SK-N-SH (cell line): ENCODE measurements at regions not wholly inside any gene's neighbourhood (a gene's known extent, or its start where the extent isn't known, plus 50 kb on each side); places are given as distances from the start of the nearest gene placed in this dataset.

Experiments used
- CTCF ChIA-PET: fragments of 300-600, 350-600 bp; formaldehyde crosslinking; extraction: SDS; loops from one replicate; lab custom pipeline; 2021; lab: Yijun Ruan, JAX
- POLR2A ChIA-PET: fragments of 350-600 bp; sonication (Branson Sonifier 250); formaldehyde crosslinking; extraction: SDS; loops from one replicate; lab custom pipeline; 2020; ENCODE audit warnings: antibody characterized with exemption, inconsistent platforms; lab: Yijun Ruan, JAX
- DNase-seq: peaks from one replicate; pipeline ENCODE4 v3.0.0; 2012
- H2AFZ ChIP-seq: fragments of 200-600 bp; sonication (generic); 2 replicates; pipeline ENCODE4 v1.8.1; 2016; ENCODE audit warnings: antibody characterized with exemption, mild to moderate bottlenecking, low read depth
- H3F3A ChIP-seq: fragments of 200-600 bp; sonication (generic); replicated peaks from 2 replicates; pipeline ENCODE3; 2016; ENCODE audit warnings: antibody characterized with exemption, mild to moderate bottlenecking; ENCODE audit not compliant: insufficient read depth
- H3K27ac ChIP-seq, 2 experiments: fragments of 200-500 bp in 1 of 2; fragments of 200-600 bp in 1 of 2; sonication (Bioruptor generic) in 1 of 2; sonication (generic), shearing (Covaris generic) in 1 of 2; 2 replicates each; pipeline versions ENCODE4 v1.5.1 to v1.6.1; 2014 to 2016; ENCODE audit warnings: low read depth in 2 of 2, inconsistent platforms in 1 of 2, low read length in 1 of 2, mild to moderate bottlenecking in 1 of 2, mixed read lengths in 1 of 2
- H3K27me3 ChIP-seq: fragments of 200-600 bp; sonication (generic), shearing (Covaris generic); 2 replicates; pipeline ENCODE4 v1.6.1; 2016; ENCODE audit warnings: mixed run types; ENCODE audit not compliant: insufficient read depth
- H3K36me3 ChIP-seq, 2 experiments: fragments of 200-500 bp in 1 of 2; fragments of 200-600 bp in 1 of 2; sonication (Bioruptor generic) in 1 of 2; sonication (generic) in 1 of 2; replicated peaks in 1 of 2; 2 replicates each; pipeline versions ENCODE3 to v1.5.1; 2014 to 2016; ENCODE audit warnings: low read length in 1 of 2, mild to moderate bottlenecking in 1 of 2; ENCODE audit not compliant: insufficient read depth in 2 of 2, control insufficient read depth in 1 of 2
- H3K4me1 ChIP-seq, 2 experiments: fragments of 200-500 bp in 1 of 2; fragments of 200-600 bp in 1 of 2; sonication (Bioruptor generic) in 1 of 2; sonication (generic), shearing (Covaris generic) in 1 of 2; 2 replicates each; pipeline versions ENCODE4 v1.5.1 to v1.6.1; 2014 to 2016; ENCODE audit warnings: low read depth in 1 of 2, low read length in 1 of 2, mixed run types in 1 of 2; ENCODE audit not compliant: insufficient read depth in 2 of 2, control insufficient read depth in 1 of 2
- H3K4me2 ChIP-seq: fragments of 200-600 bp; sonication (generic), shearing (Covaris generic); 2 replicates; pipeline ENCODE4 v1.6.1; 2017; ENCODE audit warnings: mixed run types
- H3K4me3 ChIP-seq, 2 experiments: fragments of 200-500 bp in 1 of 2; fragments of 200-600 bp in 1 of 2; sonication (Bioruptor generic) in 1 of 2; sonication (generic), shearing (Covaris generic) in 1 of 2; 2 replicates each; pipeline versions ENCODE4 v1.5.1 to v1.8.1; 2014 to 2016; ENCODE audit warnings: low read depth in 2 of 2, inconsistent platforms in 1 of 2, low read length in 1 of 2, mild to moderate bottlenecking in 1 of 2, mixed read lengths in 1 of 2, moderate library complexity in 1 of 2
- H3K79me2 ChIP-seq: fragments of 200-600 bp; sonication (generic); 2 replicates; pipeline ENCODE4 v1.8.1; 2017; ENCODE audit warnings: mild to moderate bottlenecking; ENCODE audit not compliant: insufficient read depth
- H3K9ac ChIP-seq: fragments of 200-600 bp; sonication (generic); 2 replicates; pipeline ENCODE4 v1.6.1; 2017; ENCODE audit warnings: mixed run types
- H3K9me2 ChIP-seq: fragments of 200-600 bp; sonication (generic); 2 replicates; pipeline ENCODE4 v1.6.1; 2017; ENCODE audit warnings: mixed run types
- H3K9me3 ChIP-seq: fragments of 200-600 bp; sonication (generic); 2 replicates; pipeline ENCODE4 v1.6.1; 2017; ENCODE audit warnings: mixed run types, mild to moderate bottlenecking, moderate library complexity
- H4K20me1 ChIP-seq: fragments of 200-600 bp; sonication (generic); 2 replicates; pipeline ENCODE4 v1.6.1; 2017; ENCODE audit warnings: mild to moderate bottlenecking, mixed run types; ENCODE audit not compliant: insufficient read depth
- CHD2 ChIP-seq: fragments of 150-350 bp; IDR thresholded peaks from 2 replicates; pipeline ENCODE4 v1.6.1; 2018; ENCODE audit warnings: low read length; ENCODE audit not compliant: partially characterized antibody
- FOSL2 ChIP-seq: IDR thresholded peaks from 2 replicates; pipeline ENCODE4 v1.4.0; 2012; ENCODE audit warnings: low read depth, mild to moderate bottlenecking, moderate library complexity, borderline replicate concordance
- FOXM1 ChIP-seq: IDR thresholded peaks from 2 replicates; pipeline ENCODE4 v1.4.0; 2012; ENCODE audit warnings: low read depth, mild to moderate bottlenecking
- JUND ChIP-seq: IDR thresholded peaks from 2 replicates; pipeline ENCODE4 v1.4.0; 2012
- NFIC ChIP-seq: IDR thresholded peaks from 2 replicates; pipeline ENCODE4 v1.4.0; 2012; ENCODE audit warnings: borderline replicate concordance
- RAD21 ChIP-seq: IDR thresholded peaks from 2 replicates; pipeline ENCODE4 v1.6.1; 2012; ENCODE audit warnings: mild to moderate bottlenecking, low read length
- REST ChIP-seq: IDR thresholded peaks from 2 replicates; pipeline ENCODE4 v1.6.1; 2012; ENCODE audit warnings: mild to moderate bottlenecking, low read depth, low read length, moderate library complexity
- SMC3 ChIP-seq: IDR thresholded peaks from 2 replicates; pipeline ENCODE4 v1.6.1; 2012; ENCODE audit warnings: low read depth, low read length, improper control_type of control experiment
- USF2 ChIP-seq: fragments of 150-350 bp; IDR thresholded peaks from 2 replicates; pipeline ENCODE4 v1.6.1; 2017; ENCODE audit warnings: antibody characterized with exemption, low read length, low read depth, borderline replicate concordance
- WGBS: methylation state at CpG from one replicate; pipeline ENCODE4 v1.1.6; 2017; ENCODE audit warnings: low lambda C conversion rate; 5-methylcytosine and 5-hydroxymethylcytosine counted together
- TF ChIP-seq, protein P1 (sequence below): IDR thresholded peaks from 2 replicates; pipeline ENCODE4; 2012
- TF ChIP-seq, protein P2 (sequence below): IDR thresholded peaks from 2 replicates; pipeline ENCODE4 v1.4.0; 2012; ENCODE audit warnings: low read depth, borderline replicate concordance
- TF ChIP-seq, protein P3 (sequence below): IDR thresholded peaks from 2 replicates; pipeline ENCODE4 v1.4.0; 2012; ENCODE audit warnings: low read depth, borderline replicate concordance

GRCh38 chr12:107512391-107512790, 173.2 kb upstream of the PWP1 start:
- CTCF ChIA-PET, result interaction anchor here (0.7 kb wide), 1 partner anchor 13 kb away, joined by 3 read pairs; no protein-coding TSS in a partner anchor

DNA sequence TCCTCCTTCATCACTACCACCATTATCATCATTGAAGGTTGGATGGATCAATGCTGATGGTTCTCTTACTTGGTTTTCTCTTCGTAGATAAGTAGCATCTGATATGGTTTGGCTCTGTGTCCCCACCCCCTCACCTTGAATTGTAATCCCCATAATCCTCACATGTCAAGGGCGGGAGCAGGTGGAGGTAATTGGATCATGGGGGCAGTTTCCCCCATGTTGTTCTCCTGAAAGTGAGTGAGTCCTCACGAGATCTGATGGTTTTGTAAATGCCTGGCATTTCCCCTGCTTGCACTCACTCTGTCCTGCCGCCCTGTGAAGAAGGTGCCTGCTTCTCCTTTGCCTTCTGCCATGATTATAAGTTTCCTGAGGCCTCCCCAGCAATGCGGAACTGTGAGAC, 172.4 kb upstream of the PWP1 start:
- no peak overlapping the region for H3K27ac ChIP-seq
- H4K20me1 ChIP-seq, result no peaks in the 10 kb centered on the region
- no peaks in the 10 kb centered on the region for H3K9me2 ChIP-seq
- no peaks in the 10 kb centered on the region for H3K27me3 ChIP-seq
- no peak overlapping the region for H3K9ac ChIP-seq
- no peak overlapping the region for H3K4me3 ChIP-seq
- no peak overlapping the region for H3K4me2 ChIP-seq
- no peaks in the 10 kb centered on the region for H3K79me2 ChIP-seq
- H3K36me3 ChIP-seq, result no peaks in the 10 kb centered on the region
- no peaks in the 10 kb centered on the region for H3K9me3 ChIP-seq
- H3F3A ChIP-seq, result peaks cover 25% of the 10 kb centered on the region
- CTCF ChIA-PET, result no interaction called here
- no peak overlapping the region for H2AFZ ChIP-seq
- 89% methylated on average over 5 of the region's 5 CpGs for WGBS
- POLR2A ChIA-PET, result no interaction called here
- no peak for DNase-seq
- H3K4me1 ChIP-seq, result peaks cover 4 to 14% of the 10 kb centered on the region in 2 experiments; a peak in 2 of 4 replicates
- no peak for TF ChIP-seq USF2
- no peak for TF ChIP-seq NFIC
- no peak for TF ChIP-seq REST
- TF ChIP-seq CHD2, result no peak
- TF ChIP-seq RAD21, result no peak
- no peak for TF ChIP-seq FOXM1
- TF ChIP-seq, protein P1, sequence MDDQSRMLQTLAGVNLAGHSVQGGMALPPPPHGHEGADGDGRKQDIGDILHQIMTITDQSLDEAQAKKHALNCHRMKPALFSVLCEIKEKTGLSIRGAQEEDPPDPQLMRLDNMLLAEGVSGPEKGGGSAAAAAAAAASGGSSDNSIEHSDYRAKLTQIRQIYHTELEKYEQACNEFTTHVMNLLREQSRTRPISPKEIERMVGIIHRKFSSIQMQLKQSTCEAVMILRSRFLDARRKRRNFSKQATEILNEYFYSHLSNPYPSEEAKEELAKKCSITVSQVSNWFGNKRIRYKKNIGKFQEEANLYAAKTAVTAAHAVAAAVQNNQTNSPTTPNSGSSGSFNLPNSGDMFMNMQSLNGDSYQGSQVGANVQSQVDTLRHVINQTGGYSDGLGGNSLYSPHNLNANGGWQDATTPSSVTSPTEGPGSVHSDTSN, result no peak
- TF ChIP-seq SMC3, result no peak
- TF ChIP-seq, protein P2, sequence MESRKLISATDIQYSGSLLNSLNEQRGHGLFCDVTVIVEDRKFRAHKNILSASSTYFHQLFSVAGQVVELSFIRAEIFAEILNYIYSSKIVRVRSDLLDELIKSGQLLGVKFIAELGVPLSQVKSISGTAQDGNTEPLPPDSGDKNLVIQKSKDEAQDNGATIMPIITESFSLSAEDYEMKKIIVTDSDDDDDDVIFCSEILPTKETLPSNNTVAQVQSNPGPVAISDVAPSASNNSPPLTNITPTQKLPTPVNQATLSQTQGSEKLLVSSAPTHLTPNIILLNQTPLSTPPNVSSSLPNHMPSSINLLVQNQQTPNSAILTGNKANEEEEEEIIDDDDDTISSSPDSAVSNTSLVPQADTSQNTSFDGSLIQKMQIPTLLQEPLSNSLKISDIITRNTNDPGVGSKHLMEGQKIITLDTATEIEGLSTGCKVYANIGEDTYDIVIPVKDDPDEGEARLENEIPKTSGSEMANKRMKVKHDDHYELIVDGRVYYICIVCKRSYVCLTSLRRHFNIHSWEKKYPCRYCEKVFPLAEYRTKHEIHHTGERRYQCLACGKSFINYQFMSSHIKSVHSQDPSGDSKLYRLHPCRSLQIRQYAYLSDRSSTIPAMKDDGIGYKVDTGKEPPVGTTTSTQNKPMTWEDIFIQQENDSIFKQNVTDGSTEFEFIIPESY, result no peak

More at GRCh38 chr12:107512391-107512790, 173.2 kb upstream of the PWP1 start:
- Histone ChIP-seq H3K9me2 (no peaks in the 10 kb centered on the region), H3K4me2 (no peak overlapping the region), H3K79me2 (no peaks in the 10 kb centered on the region), H2AFZ (no peak overlapping the region), H3K36me3 (no peaks in the 10 kb centered on the region), H3K27ac (no peak overlapping the region), H3K9ac (no peak overlapping the region), H3K4me3 (no peak overlapping the region), H4K20me1 (no peaks in the 10 kb centered on the region), H3K27me3 (no peaks in the 10 kb centered on the region), H3F3A (peaks cover 25% of the 10 kb centered on the region), H3K9me3 (no peaks in the 10 kb centered on the region), H3K4me1 (peaks cover 4 to 14% of the 10 kb centered on the region in 2 experiments; a peak in 2 of 4 replicates)
- TF ChIP-seq, protein P2, result no peak
- TF ChIP-seq JUND (no peak), FOSL2 (no peak), SMC3 (no peak)
- TF ChIP-seq, protein P1, result no peak
- TF ChIP-seq, protein P3, sequence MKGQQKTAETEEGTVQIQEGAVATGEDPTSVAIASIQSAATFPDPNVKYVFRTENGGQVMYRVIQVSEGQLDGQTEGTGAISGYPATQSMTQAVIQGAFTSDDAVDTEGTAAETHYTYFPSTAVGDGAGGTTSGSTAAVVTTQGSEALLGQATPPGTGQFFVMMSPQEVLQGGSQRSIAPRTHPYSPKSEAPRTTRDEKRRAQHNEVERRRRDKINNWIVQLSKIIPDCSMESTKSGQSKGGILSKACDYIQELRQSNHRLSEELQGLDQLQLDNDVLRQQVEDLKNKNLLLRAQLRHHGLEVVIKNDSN, result no peak
- no peak for DNase-seq
- POLR2A ChIA-PET, result no interaction called here
- 58% methylated on average over 3 of the region's 3 CpGs for WGBS
